ENCODE measurements at regions not wholly inside any gene's neighbourhood (a gene's known extent, or its start where the extent isn't known, plus 50 kb on each side); places are given as distances from the start of the nearest gene placed in this dataset.
"Not testable (repeated sequence)": the region's sequence is repeated elsewhere in the genome, so short reads cannot be mapped to it uniquely, and the experiment has no call there.

DNA sequence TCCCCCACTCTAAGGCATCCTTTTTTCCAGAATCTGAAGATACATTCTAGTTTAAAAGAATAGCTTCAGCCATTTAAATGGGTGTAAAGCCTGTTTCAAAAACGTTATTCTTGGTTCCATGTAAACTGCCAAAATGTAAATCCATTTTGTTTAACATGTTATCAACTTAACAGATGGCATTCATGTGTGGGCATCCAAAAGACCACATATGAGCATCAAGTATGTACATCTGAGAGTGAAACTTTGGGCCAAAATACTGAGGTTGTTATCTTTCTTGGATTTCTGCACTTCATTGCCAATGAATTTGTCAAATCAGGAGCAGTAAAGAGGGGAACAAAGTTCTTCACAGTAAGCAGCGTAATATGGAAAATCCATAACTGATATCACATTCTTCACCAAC is 395.4 kb downstream of the ZNF804A start:
- H3K27me3 ChIP-seq (ENCODE audit: control insufficient read depth, insufficient read depth, low read length), result no peaks in the 10 kb centered on the region
- no peak for TF ChIP-seq CTCF (IDR thresholded peaks at IDR 0.05; ENCODE audit: insufficient read depth, low read length, poor library complexity, severe bottlenecking)
- H3K36me3 ChIP-seq (ENCODE audit: control insufficient read depth, insufficient read depth, low read length), result no peaks in the 10 kb centered on the region
- no peak for DNase-seq (ENCODE audit: low read depth)
- no peak overlapping the region for H3K4me3 ChIP-seq (ENCODE audit: low read depth, low read length)

GRCh38 chr2:185006481-185006880 is 408.2 kb downstream of the ZNF804A start:
- TF ChIP-seq CTCF (IDR thresholded peaks at IDR 0.05; ENCODE audit: insufficient read depth, low read length, poor library complexity, severe bottlenecking), result no peak
- Histone ChIP-seq H3K27me3 (ENCODE audit: control insufficient read depth, insufficient read depth, low read length) (no peaks in the 10 kb centered on the region), H3K36me3 (ENCODE audit: control insufficient read depth, insufficient read depth, low read length) (no peaks in the 10 kb centered on the region), H3K4me3 (ENCODE audit: low read depth, low read length) (no peak overlapping the region)
- DNase-seq (ENCODE audit: low read depth), result no peak

- no peak for DNase-seq (ENCODE audit: low read depth)
- H3K4me3 ChIP-seq (ENCODE audit: low read depth, low read length), result no peak overlapping the region
- no peak for TF ChIP-seq CTCF (IDR thresholded peaks at IDR 0.05; ENCODE audit: insufficient read depth, low read length, poor library complexity, severe bottlenecking)
- H3K27me3 ChIP-seq (ENCODE audit: control insufficient read depth, insufficient read depth, low read length), result no peaks in the 10 kb centered on the region
- H3K36me3 ChIP-seq (ENCODE audit: control insufficient read depth, insufficient read depth, low read length), result no peaks in the 10 kb centered on the region
These were observed 414.3 kb downstream of the ZNF804A start for GRCh38 chr2:185012643-185013042.

DNA sequence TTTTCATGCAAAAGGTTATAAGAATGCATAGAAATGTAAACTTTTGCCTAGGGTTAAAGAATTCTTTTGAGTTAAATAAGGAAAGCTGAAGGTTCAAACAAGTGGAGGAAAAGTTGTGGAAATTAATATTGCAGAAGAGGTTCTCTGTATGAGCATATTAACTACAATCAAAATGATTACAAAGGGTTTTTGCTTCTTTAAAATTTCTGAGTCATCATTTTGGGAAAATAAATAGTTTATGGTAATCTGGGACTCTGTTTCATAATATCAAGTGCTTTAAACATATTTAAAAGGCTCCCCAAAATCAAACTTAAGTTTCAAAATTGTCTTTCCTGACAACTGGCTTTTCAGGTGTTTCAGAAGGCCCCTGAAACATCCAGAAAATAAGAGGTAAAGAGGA is 415.7 kb downstream of the ZNF804A start:
- no peak for DNase-seq (ENCODE audit: low read depth)
- no peak for TF ChIP-seq CTCF (IDR thresholded peaks at IDR 0.05; ENCODE audit: insufficient read depth, low read length, poor library complexity, severe bottlenecking)
- Histone ChIP-seq H3K4me3 (ENCODE audit: low read depth, low read length) (no peak overlapping the region), H3K27me3 (ENCODE audit: control insufficient read depth, insufficient read depth, low read length) (no peaks in the 10 kb centered on the region), H3K36me3 (ENCODE audit: control insufficient read depth, insufficient read depth, low read length) (no peaks in the 10 kb centered on the region)

DNA sequence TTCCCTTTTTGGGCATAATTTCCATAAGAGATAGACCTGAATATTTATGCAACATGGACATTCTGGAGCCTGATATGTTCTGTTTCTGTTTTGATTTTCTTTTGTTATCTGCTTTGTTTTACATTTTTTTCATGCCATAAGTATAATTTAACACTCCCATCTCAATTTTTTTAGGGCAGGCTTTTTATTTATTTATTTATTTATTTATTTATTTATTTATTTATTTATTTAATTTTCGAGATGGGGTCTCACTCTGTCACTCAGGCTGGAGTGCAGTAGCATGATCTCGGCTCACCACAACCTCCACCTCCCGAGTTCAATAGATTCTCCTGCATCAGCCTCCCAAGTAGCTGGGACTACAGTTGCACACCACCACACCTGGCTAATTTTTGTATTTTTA is 427.6 kb downstream of the ZNF804A start:
- not testable (repeated sequence) for H3K4me3 ChIP-seq (ENCODE audit: low read depth, low read length); H3K27me3 ChIP-seq (ENCODE audit: control insufficient read depth, insufficient read depth, low read length); DNase-seq (ENCODE audit: low read depth); H3K36me3 ChIP-seq (ENCODE audit: control insufficient read depth, insufficient read depth, low read length)

- H3K36me3 ChIP-seq (ENCODE audit: control insufficient read depth, insufficient read depth, low read length), result no peaks in the 10 kb centered on the region
- H3K4me3 ChIP-seq (ENCODE audit: low read depth, low read length), result no peak overlapping the region
- H3K27me3 ChIP-seq (ENCODE audit: control insufficient read depth, insufficient read depth, low read length), result no peaks in the 10 kb centered on the region
- TF ChIP-seq CTCF (IDR thresholded peaks at IDR 0.05; ENCODE audit: insufficient read depth, low read length, poor library complexity, severe bottlenecking), result no peak
- DNase-seq (ENCODE audit: low read depth), result no peak
These were observed 437.6 kb downstream of the ZNF804A start for GRCh38 chr2:185035906-185036305.

All from kidney epithelial cell (primary cell).